HG03432 (cell line): ENCODE measurements at regions not wholly inside any gene's neighbourhood (a gene's known extent, or its start where the extent isn't known, plus 50 kb on each side); places are given as distances from the start of the nearest gene placed in this dataset.

ENCODE experiments used
- ATAC-seq: cut with Tn5 transposase; IDR thresholded peaks from one replicate; pipeline ENCODE4 v1.9.1; 2021; ENCODE audit warnings: mild to moderate bottlenecking, moderate library complexity; ENCODE audit not compliant: unreplicated experiment

GRCh38 chr2:126792186-126792585, 106.5 kb upstream of the TEX51 start:
- ATAC-seq: no peak

GRCh38 chr2:126792993-126793392, 105.7 kb upstream of the TEX51 start:
- ATAC-seq: no peak

DNA sequence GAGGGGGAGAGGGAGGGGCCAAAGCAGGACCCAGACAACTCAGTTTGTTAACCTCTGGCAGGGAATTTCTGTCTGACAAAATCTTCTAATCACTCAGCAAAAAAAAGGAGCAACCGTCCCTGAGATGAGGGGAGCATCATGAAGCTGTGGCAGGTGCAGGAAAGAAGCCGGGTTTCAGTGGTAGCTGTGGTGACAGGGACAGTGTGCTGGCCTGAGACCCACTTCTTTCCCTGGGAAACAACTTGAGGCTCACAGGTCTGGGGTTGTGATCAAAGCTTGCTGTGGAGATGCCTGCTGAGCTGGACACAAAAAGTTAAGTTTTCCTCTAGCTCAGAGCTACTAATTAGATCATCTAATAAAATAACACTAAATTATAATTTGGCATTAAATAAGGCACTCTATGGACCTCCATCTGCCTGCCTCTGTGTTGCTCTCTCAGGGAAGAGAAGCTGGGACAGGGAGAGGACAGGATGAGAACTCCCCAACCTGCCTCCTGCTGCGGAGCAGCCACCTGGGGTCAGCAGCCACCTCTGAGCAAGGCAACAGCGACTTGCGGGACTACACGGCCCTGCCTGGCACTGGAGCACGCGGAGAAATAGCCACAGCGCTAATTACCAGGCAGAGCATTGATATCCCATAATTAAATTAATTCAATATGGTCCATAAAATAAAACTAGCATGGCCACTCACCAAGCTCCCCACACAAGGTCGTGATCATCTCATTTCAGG, 104.6 kb upstream of the TEX51 start:
- no peak for ATAC-seq

DNA sequence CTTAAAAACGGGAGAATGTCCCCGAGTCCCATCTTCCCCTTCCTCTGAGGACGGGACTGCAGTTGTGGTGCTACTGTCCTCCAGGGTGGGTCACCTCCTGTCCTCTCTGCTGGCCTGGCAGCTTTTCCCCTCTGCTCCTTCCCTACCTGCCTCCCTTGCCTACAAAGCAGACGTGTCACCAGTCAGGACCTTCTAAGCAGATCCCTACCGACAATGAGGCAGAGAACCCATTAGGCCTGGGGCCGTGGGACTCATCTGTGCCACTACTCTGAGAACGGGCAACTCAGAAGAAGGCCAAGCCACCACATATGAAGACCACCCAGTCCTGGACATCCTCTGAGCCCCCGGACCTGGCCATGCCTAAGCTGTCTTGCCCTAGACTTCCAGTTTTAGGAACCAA, 103.0 kb upstream of the TEX51 start:
- ATAC-seq: no peak

GRCh38 chr2:126796931-126797621, 101.6 kb upstream of the TEX51 start:
- ATAC-seq: no peak

DNA sequence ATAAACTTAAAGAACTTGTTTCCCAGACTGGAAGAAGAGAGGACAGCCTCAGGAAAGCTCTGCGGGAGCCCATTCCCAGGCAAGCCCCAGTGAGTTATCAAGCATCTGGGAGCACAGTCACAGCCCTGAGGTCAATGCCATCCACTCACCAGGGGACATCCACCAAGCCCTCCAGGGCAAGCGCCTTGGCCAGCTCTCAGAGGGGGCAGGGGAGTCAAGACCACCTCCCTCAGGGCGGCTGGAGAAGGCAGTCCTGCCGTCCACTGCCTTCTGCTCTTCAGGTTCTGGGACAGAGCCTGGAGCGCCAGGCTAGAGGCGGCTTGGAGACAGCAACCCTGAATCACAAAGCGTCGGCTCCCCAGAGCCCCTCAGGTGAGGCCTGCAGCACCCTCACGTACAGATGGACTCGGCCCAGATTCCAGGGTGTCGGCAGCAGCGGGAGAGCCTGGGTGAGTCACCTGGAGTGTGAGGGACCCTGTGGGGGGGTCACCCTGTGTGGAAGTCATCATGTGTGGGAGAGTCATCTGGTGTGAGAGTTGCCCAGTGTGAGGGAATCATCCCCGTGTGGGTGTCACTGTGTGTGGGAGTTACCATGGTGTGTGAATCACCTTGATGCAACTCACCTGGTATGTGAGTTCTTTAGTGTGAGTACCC, 100.9 kb upstream of the TEX51 start:
- no peak for ATAC-seq

GRCh38 chr2:126798276-126799140, 100.2 kb upstream of the TEX51 start:
- ATAC-seq: no peak

DNA sequence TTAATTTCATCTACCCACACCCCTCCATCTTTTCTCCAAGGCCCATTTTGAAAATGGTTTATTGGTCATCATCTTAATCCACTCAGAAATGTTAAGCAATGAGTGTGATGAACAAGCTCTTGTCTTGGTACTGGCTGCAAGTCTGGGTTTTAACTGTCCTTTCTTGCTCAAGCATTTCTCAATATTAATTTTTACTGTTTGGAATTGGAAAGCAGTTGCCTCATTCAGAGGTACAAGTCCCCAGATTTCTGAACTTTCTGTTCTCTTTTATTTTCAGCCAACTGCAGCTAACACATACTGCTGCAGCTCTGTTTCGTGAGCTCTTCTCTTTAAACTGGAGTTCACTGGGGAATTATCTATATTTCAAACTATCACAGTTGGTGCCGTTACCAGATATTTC, 99.4 kb upstream of the TEX51 start:
- ATAC-seq: no peak

- ATAC-seq: no peak
These were observed 97.2 kb upstream of the TEX51 start for GRCh38 chr2:126801473-126801872.

DNA sequence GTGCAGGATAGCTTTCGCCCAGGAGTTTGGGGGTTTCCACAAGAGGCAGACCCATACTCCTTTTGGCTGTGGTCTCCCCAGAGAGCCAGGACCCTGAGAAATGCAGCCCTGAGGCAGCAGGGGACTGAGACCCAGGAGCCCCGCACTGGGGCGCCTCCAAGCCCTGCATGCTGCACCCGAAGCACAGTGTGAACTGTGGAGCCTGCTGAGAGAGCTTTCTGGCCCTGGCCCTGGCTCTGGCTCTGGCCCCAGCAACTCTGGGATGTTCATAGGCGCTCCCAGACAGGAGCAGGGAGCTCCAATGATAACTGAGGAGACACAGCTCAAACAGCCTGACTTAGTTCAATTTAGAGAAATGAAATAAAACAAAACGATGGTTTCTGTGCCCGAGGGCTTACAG, 96.4 kb upstream of the TEX51 start:
- no peak for ATAC-seq

- no peak for ATAC-seq
These were observed 95.8 kb upstream of the TEX51 start for GRCh38 chr2:126802774-126803433.

DNA sequence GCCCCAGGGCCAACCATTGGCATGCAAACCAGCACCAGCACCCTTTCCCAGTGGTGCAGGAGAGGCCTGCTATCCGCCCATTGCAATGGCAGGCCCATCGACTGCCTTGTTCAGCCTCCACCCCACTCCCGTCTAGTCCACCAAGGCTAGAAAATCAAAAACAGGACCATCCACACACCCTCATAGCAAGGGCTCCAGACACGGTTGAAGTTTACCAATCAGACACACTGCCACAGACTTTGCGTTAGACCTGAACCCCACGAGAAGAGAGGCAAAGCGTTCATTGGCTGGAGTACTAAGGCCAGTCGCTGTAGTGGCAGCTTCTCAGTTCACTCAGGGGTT, 95.3 kb upstream of the TEX51 start:
- no peak for ATAC-seq

DNA sequence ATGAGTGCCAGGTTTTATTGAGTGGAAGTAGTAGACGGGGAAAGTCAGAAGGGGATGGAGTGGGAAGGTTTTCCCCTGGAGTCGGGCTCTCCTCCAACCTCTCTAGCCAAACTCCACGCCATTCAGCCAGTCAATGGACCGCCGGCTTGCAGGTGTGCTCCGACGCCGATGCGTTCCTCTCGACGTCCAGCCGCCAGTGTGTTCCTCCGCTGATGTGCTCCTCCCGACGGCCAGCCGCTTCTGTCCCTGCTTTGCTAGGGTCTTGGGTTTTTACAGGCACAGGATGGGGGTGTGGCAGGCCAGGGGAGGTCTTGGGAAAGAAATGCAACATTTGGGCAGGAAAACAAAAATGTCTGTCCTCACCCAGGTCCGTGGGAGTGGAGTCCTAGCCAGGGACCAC, 94.3 kb upstream of the TEX51 start:
- ATAC-seq: no peak

DNA sequence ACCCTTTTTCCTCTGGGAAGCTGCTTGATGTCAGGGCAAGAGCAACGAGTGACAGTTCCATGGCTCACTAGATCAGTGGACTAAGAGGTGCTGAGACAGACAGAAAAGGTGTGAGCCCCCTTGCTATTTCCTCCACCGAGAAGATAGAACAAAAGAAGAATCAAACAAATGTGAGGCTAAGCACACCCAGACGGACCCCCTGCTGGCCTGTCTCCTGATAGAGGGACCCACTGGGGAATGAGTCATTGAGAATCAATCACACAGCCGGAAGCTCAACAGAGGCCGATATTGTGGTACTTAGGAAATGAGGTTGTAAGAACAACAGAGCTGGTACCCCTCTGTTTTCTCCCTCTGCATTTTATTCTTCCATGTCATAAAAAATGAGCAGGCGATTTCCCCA, 89.8 kb upstream of the TEX51 start:
- ATAC-seq: no peak

GRCh38 chr2:126809340-126809739, 89.3 kb upstream of the TEX51 start:
- no peak for ATAC-seq

DNA sequence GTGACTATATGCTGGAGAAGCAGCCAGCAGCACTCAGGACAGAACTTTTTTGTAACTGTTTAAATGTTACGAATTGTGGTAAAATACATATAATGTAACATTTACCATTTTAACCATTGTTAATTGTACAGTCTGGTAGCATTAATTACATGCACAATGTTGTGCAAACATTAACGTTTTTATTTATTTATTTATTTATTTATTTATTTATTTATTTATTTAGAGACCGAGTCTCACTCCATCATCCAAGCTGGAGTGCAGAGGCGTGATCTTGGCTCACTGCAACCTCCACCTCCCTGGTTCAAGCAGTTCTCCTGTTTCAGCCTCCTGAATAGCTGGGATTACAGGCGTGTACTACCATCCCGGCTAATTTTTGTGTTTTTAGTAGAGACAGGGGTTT, 88.7 kb upstream of the TEX51 start:
- ATAC-seq: no peak

- no peak for ATAC-seq
These were observed 87.6 kb upstream of the TEX51 start for GRCh38 chr2:126811101-126811500.

DNA sequence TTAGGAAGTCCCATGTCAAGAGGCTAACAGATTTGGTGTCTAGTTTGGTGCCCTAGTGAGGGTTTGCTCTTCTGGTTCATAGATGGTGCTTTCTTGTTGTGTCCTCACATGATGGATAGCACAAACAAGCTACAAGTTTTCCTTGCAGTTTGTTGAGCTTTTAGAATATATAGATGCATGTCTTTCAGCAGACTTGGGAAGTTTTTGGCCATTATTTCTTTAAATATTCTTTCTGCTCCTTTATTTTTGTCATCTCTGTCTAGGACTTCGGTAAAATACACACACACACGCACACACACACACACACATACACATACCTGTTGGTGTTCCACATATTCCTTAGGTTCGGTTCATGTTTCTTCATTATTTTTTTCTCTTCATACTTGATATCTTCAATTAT, 81.5 kb upstream of the TEX51 start:
- ATAC-seq: no peak

DNA sequence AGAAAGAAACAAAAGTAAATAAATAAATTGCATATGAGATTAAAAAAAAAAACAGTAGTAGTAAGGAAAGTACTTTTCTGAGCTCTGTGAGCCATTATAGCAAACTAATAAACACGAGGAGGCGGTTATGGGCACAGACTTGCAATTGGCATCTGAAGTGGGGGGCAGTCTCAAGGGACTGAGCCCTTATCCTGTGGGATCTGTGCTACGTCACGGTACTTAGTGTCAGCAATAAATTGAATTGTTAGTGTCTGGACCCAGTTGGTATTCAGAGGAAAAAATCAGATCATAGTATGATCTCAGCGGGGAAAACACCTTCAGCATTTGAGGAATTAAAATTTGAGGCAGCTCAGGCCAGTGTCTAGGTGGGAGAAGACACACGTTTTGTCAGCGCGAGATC, 76.6 kb upstream of the TEX51 start:
- no peak for ATAC-seq

GRCh38 chr2:126822921-126823320, 75.8 kb upstream of the TEX51 start:
- no peak for ATAC-seq

DNA sequence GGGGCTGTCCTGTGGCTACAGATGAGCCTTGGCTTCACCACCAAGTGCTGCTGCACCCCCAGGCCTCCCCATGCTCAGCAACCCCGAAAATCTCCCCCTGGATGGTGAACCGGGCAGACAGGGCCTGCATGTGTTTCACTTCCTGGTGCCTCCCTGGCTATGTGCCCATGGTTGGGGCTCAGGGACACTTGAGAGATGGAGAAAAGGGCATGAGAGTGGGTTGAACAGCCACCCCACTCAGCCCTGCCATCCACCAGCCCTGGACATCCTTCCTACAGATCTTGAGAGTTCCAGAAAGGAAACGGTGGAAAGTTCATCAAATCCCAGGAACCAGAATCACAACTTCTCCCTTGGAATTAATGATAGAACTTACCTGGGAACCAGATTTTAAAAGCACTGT, 74.7 kb upstream of the TEX51 start:
- no peak for ATAC-seq
